ENCODE measurements at regions not wholly inside any gene's neighbourhood (a gene's known extent, or its start where the extent isn't known, plus 50 kb on each side); places are given as distances from the start of the nearest gene placed in this dataset.

DNA sequence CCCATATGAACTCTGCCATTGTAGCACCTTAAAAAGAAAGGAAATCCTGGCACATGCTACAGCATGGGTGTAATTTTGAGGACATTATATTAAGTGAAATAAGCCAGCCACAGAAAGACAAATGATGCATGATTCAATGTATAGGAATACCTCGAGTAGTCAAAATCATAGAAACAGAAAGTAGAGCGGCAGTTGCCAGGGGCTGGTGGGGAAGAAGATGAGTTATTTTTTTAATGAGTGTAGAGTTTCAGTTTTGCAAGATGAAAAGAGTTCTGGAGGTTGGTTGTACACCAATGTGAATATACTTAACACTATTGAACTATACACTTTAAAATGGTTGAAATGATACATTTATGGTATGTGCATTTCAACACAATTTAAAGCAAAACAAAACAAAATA, 133.0 kb downstream of the ZDHHC21 start:
- DNase-seq (ENCODE audit: low read depth in 2 of 2): no peak

- no peak for DNase-seq (ENCODE audit: low read depth in 2 of 2)
Observed at GRCh38 chr9:14554886-14555285, 138.3 kb downstream of the ZDHHC21 start.

DNA sequence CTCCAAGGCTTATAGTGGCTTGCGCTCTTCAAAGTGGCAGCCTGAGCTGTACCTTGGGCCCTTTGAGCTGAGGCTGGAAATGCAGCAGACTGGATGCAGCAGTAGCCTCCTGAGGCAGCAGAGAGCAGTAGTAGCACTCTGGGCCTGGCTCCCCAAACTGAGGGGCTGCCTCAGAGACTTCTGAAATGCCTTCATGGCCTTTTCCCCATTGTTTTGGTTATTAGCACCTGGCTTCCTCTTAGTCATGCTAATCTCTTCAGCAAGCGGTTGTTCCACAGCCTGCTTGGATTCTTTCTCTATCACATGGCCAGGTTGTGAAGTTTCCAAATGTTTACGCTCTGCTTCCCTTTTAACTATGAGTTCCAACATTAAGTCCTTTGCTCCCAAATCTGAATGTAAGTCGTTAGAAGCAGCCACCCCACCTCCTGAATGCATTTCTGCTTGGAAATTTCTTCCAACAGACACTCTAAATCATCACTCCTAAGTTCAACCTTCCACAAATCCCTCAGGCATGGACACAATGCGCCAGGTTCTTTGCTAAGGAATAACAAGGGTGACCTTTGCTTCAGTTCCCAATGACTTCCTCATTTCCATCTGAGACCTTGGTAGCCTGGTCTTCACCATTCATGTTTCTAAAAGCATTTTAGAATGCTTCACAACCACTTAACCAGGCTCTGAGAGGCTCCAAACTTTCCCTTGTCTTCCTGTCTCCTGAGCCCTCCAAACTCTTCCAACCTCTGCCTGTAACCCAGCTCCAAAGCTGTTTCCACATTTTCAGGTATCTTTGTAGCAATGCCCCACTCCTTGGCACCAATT, 145.8 kb downstream of the ZDHHC21 start:
- DNase-seq (ENCODE audit: low read depth in 2 of 2): no peak

DNA sequence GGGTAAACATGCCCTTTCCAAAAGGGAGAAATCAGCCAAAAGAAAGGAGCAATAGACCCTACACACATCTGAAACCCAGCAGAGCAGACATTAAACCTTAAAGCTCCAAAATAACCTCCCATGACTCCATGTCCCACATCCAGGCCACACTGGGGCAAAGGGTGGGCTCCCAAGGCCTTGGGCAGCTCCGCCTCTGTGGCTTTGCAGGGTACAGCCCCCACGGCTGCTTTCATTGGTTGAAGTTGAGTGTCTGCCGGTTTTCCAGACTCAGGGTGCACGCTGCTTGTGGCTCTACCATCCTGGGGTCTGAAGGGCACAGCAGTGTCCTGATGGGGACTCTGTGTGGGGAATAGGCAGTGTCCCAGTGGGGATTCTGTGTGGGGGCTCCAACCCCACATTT, 146.5 kb downstream of the ZDHHC21 start:
- DNase-seq (ENCODE audit: low read depth in 2 of 2): no peak

- DNase-seq (ENCODE audit: low read depth in 2 of 2): no peak
Observed at GRCh38 chr9:14542071-14542470, 151.2 kb downstream of the ZDHHC21 start.

- DNase-seq (ENCODE audit: low read depth in 2 of 2): no peak
Observed at GRCh38 chr9:14538526-14538925, 154.7 kb downstream of the ZDHHC21 start.

- no peak for DNase-seq (ENCODE audit: low read depth in 2 of 2)
Observed at GRCh38 chr9:14535161-14535955, 157.9 kb downstream of the ZDHHC21 start.

GRCh38 chr9:14533867-14534640, 159.2 kb downstream of the ZDHHC21 start:
- DNase-seq (ENCODE audit: low read depth in 2 of 2): no peak

DNA sequence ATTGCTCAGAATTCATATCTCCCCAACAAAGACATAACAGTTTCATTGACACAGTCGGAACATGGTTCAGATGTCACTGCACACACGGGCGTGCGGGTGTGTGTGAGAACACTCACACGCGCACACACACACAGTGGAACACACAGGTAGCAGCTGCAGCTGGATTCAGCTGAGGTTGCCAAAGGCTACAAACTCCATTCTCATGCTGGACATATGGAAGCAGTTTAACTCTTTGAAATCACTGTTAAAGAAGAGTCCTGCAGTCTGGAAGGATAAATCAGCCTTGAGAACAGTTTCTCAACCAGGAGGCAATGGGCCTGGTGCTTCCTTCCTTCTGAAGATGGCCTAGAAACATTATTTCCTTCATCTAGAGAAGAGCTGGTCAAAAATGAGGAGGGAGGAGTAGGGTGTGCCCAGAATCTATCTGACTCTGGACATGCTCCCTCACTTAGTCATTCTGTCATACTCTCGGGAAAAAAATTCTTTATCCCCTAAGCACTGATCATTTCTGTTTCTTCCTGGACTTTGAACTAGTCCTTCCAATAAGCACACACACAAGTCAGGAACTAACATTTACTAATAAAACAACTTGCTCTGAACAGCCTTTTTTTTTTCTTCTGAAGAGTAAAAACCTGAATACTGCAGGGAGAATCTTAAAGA, 160.6 kb downstream of the ZDHHC21 start:
- DNase-seq (ENCODE audit: low read depth in 2 of 2): no peak

GRCh38 chr9:14531341-14532269, 161.6 kb downstream of the ZDHHC21 start:
- DNase-seq (ENCODE audit: low read depth in 2 of 2): no peak

- DNase-seq (ENCODE audit: low read depth in 2 of 2): no peak
Observed at GRCh38 chr9:14530841-14531240, 162.4 kb downstream of the ZDHHC21 start.

- DNase-seq (ENCODE audit: low read depth in 2 of 2): no peak
Observed at GRCh38 chr9:14530366-14530765, 162.9 kb downstream of the ZDHHC21 start.

DNA sequence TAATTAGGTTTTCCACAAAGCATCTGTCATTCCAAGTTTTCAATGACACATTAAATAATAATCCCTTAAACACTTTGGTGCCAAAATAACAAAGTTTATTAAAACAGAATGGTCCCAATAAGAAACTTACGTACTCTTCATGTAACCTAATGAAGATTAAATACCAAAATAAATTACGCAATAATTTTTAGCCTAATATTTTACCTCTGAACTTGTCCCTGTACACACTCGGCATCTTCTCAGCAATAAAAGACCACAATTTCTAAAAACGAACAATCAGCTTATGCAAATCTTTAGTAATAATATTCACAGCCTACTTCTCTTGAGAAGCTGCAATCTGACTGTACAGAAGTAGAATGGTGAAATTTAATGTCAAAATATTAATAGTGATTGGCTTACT, 163.6 kb downstream of the ZDHHC21 start:
- DNase-seq (ENCODE audit: low read depth in 2 of 2): no peak

DNA sequence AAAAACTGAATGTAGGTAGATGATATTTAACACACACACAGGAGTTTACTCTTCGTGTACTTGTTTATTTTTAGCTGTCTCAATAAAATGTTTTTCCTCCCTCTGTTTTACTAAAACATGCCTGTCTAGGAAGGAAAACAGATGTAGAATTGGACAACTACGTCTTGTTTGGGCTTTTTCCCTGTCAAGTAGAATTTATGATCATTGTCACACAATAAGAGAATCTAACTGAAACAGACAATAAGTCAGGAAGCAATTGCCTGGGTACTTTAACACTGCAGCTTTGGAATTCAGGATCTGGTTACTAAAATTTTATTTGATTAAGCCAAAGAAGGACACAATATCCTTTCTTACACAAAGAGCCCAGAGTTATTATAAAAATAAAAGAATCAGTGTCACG, 164.2 kb downstream of the ZDHHC21 start:
- DNase-seq (ENCODE audit: low read depth in 2 of 2): no peak

- DNase-seq (ENCODE audit: low read depth in 2 of 2): no peak
Observed at GRCh38 chr9:14526504-14526903, 166.7 kb downstream of the ZDHHC21 start.

- DNase-seq (ENCODE audit: low read depth in 2 of 2): no peak
Observed at GRCh38 chr9:14525856-14526255, 167.4 kb downstream of the ZDHHC21 start.

- DNase-seq (ENCODE audit: low read depth in 2 of 2): no peak
Observed at GRCh38 chr9:14524873-14525515, 168.2 kb downstream of the ZDHHC21 start.

GRCh38 chr9:14523545-14523944, 169.7 kb downstream of the ZDHHC21 start:
- no peak for DNase-seq (ENCODE audit: low read depth in 2 of 2)

- no peak for DNase-seq (ENCODE audit: low read depth in 2 of 2)
Observed at GRCh38 chr9:14522627-14523379, 170.4 kb downstream of the ZDHHC21 start.
